H1 (cell line): ENCODE measurements at regions not wholly inside any gene's neighbourhood (a gene's known extent, or its start where the extent isn't known, plus 50 kb on each side); places are given as distances from the start of the nearest gene placed in this dataset.

ENCODE experiments used
- CTCF ChIA-PET: fragments of 300-600 bp; sonication (Branson Sonifier 250); formaldehyde crosslinking; loops from one replicate; lab custom pipeline; 2021; ENCODE audit not compliant: partially characterized antibody; lab: Charles Lee
- POLR2A ChIA-PET: fragments of 300-600 bp; sonication (Branson Sonifier 250); formaldehyde crosslinking; loops from one replicate; lab custom pipeline; 2021; ENCODE audit warnings: inconsistent platforms; ENCODE audit not compliant: partially characterized antibody; lab: Charles Lee
- DNase-seq, 2 experiments: peaks; one replicate each; pipeline versions ENCODE4 v3.0.0 to v3.0.0-alpha.2; 2010 to 2022; ENCODE audit warnings: low spot score in 2 of 2, low read depth in 1 of 2, mixed read lengths in 1 of 2
- FAIRE-seq: peaks from 2 replicates; lab custom pipeline; 2011; peaks lifted over from hg19 to GRCh38; lab: Jason Lieb, UNC
- H2AFZ ChIP-seq: 2 replicates; pipeline ENCODE4 v1.8.1; 2012; ENCODE audit warnings: low read length, inconsistent platforms
- H2AK5ac ChIP-seq: 2 replicates; pipeline ENCODE4 v1.6.1; 2013; ENCODE audit warnings: low read depth, low read length
- H2BK120ac ChIP-seq: replicated peaks from 2 replicates; pipeline ENCODE3; 2013; ENCODE audit warnings: low read depth, low read length, inconsistent platforms
- H2BK12ac ChIP-seq: 2 replicates; pipeline ENCODE4 v1.6.1; 2013; ENCODE audit warnings: low read depth, low read length
- H2BK15ac ChIP-seq: 2 replicates; pipeline ENCODE4 v1.6.1; 2013; ENCODE audit warnings: low read length
- H2BK20ac ChIP-seq: 2 replicates; pipeline ENCODE4 v1.6.1; 2013; ENCODE audit warnings: low read length
- H2BK5ac ChIP-seq: 2 replicates; pipeline ENCODE4 v1.6.1; 2013; ENCODE audit warnings: low read depth, low read length
- H3K14ac ChIP-seq: 2 replicates; pipeline ENCODE4 v1.6.1; 2013; ENCODE audit warnings: inconsistent platforms; ENCODE audit not compliant: insufficient read length
- H3K18ac ChIP-seq: 2 replicates; pipeline ENCODE4 v1.6.1; 2013; ENCODE audit warnings: low read length; ENCODE audit errors: extremely low read depth
- H3K23ac ChIP-seq: 2 replicates; pipeline ENCODE4 v1.6.1; 2013; ENCODE audit warnings: inconsistent platforms; ENCODE audit not compliant: insufficient read length
- H3K23me2 ChIP-seq: 2 replicates; pipeline ENCODE4 v1.6.1; 2013; ENCODE audit warnings: low read depth, low read length
- H3K27ac ChIP-seq: 2 replicates; pipeline ENCODE4 v1.6.1; 2011; ENCODE audit warnings: low read depth, low read length, inconsistent platforms
- H3K27me3 ChIP-seq, 4 experiments: replicated peaks in 1 of 4; 1 replicate in 1 of 4; 2 replicates in 3 of 4; pipeline versions ENCODE4 v1.6.1 to v1.8.1; 2011 to 2013; ENCODE audit warnings: low read length in 3 of 4, mild to moderate bottlenecking in 3 of 4, inconsistent platforms in 2 of 4, mixed read lengths in 2 of 4, moderate library complexity in 1 of 4; ENCODE audit not compliant: control insufficient read depth in 3 of 4, insufficient read depth in 3 of 4; ENCODE audit errors: extremely low read depth in 1 of 4
- H3K36me3 ChIP-seq, 4 experiments: 2 replicates each; pipeline versions ENCODE4 v1.6.1 to v1.8.1; 2011 to 2013; ENCODE audit warnings: mild to moderate bottlenecking in 4 of 4, low read length in 3 of 4, moderate library complexity in 2 of 4, control low read depth in 1 of 4, inconsistent platforms in 1 of 4; ENCODE audit not compliant: insufficient read depth in 4 of 4, control insufficient read depth in 2 of 4
- H3K4ac ChIP-seq: replicated peaks from 2 replicates; pipeline ENCODE3; 2013; ENCODE audit warnings: low read length, low read depth, mixed read lengths, inconsistent platforms; ENCODE audit not compliant: insufficient read length
- H3K4me1 ChIP-seq, 4 experiments: replicated peaks in 1 of 4; 1 replicate in 1 of 4; 2 replicates in 3 of 4; pipeline versions ENCODE4 v1.6.1 to v1.8.1; 2011 to 2013; ENCODE audit warnings: low read length in 3 of 4, inconsistent platforms in 2 of 4, mixed read lengths in 1 of 4; ENCODE audit not compliant: insufficient read depth in 4 of 4, control insufficient read depth in 3 of 4
- H3K4me2 ChIP-seq, 2 experiments: 2 replicates each; pipeline versions ENCODE4 v1.6.1 to v1.8.1; 2011 to 2013; ENCODE audit warnings: low read depth in 2 of 2, low read length in 2 of 2, control low read depth in 1 of 2, inconsistent platforms in 1 of 2, mild to moderate bottlenecking in 1 of 2; ENCODE audit not compliant: insufficient read depth in 1 of 2
- H3K4me3 ChIP-seq, 4 experiments: fragments of 200-600, 300-600 bp in 1 of 4; sonication (generic), shearing (Covaris generic), sonication (Bioruptor Twin) in 1 of 4; 2 replicates each; pipeline versions ENCODE4 v1.5.1 to v1.8.1; 2011 to 2016; ENCODE audit warnings: low read length in 4 of 4, low read depth in 3 of 4, control low read depth in 2 of 4, inconsistent platforms in 2 of 4, mild to moderate bottlenecking in 2 of 4, mixed read lengths in 1 of 4, moderate library complexity in 1 of 4; ENCODE audit not compliant: insufficient read depth in 2 of 4; ENCODE audit errors: extremely low read depth in 1 of 4
- H3K56ac ChIP-seq: replicated peaks from 2 replicates; pipeline ENCODE3; 2013; ENCODE audit warnings: low read depth, mild to moderate bottlenecking, mixed read lengths, low read length, inconsistent platforms; ENCODE audit not compliant: insufficient read length
- H3K79me1 ChIP-seq: 2 replicates; pipeline ENCODE4 v1.6.1; 2013; ENCODE audit warnings: low read depth, low read length, control low read depth
- H3K79me2 ChIP-seq, 2 experiments: 2 replicates each; pipeline versions ENCODE4 v1.6.1 to v1.8.1; 2012 to 2013; ENCODE audit warnings: low read length in 2 of 2, mild to moderate bottlenecking in 2 of 2, inconsistent platforms in 1 of 2; ENCODE audit not compliant: insufficient read depth in 2 of 2, control insufficient read depth in 1 of 2
- H3K9ac ChIP-seq, 4 experiments: replicated peaks in 1 of 4; 1 replicate in 1 of 4; 2 replicates in 3 of 4; pipeline versions ENCODE4 v1.6.1 to v1.8.1; 2011 to 2013; ENCODE audit warnings: low read depth in 3 of 4, low read length in 3 of 4, control low read depth in 2 of 4, mild to moderate bottlenecking in 2 of 4, moderate library complexity in 2 of 4, inconsistent platforms in 1 of 4; ENCODE audit errors: extremely low read depth in 1 of 4
- H3K9me3 ChIP-seq, 2 experiments: 2 replicates each; pipeline versions ENCODE4 v1.6.1 to v1.8.1; 2012 to 2013; ENCODE audit warnings: mild to moderate bottlenecking in 2 of 2, moderate library complexity in 2 of 2, control low read depth in 1 of 2, inconsistent platforms in 1 of 2, low read depth in 1 of 2, low read length in 1 of 2, mixed read lengths in 1 of 2; ENCODE audit not compliant: insufficient read depth in 2 of 2
- H4K20me1 ChIP-seq, 2 experiments: replicated peaks in 1 of 2; 2 replicates each; pipeline versions ENCODE3 to v1.8.1; 2011 to 2013; ENCODE audit warnings: inconsistent platforms in 2 of 2, low read length in 2 of 2, mild to moderate bottlenecking in 1 of 2; ENCODE audit not compliant: insufficient read depth in 2 of 2, control insufficient read depth in 1 of 2
- H4K5ac ChIP-seq: 2 replicates; pipeline ENCODE4 v1.6.1; 2013; ENCODE audit warnings: low read length, low read depth, mixed read lengths, inconsistent platforms; ENCODE audit not compliant: insufficient read length
- H4K8ac ChIP-seq: 2 replicates; pipeline ENCODE4 v1.8.0; 2013; ENCODE audit warnings: mild to moderate bottlenecking, moderate library complexity, low read length, inconsistent platforms; ENCODE audit not compliant: insufficient read depth; ENCODE audit errors: extremely low read depth
- H4K91ac ChIP-seq: replicated peaks from 2 replicates; pipeline ENCODE3; 2013; ENCODE audit warnings: low read length, mixed read lengths, inconsistent platforms; ENCODE audit not compliant: insufficient read length
- HDAC2 ChIP-seq, 2 experiments: fragments of 300-600 bp in 1 of 2; sonication (generic) in 1 of 2; IDR thresholded peaks; 2 replicates each; pipeline ENCODE4 v1.6.1; 2011 to 2012; ENCODE audit warnings: low read depth in 2 of 2, low read length in 2 of 2, mild to moderate bottlenecking in 2 of 2, moderate library complexity in 2 of 2, borderline replicate concordance in 1 of 2, inconsistent platforms in 1 of 2
- JUND ChIP-seq: IDR thresholded peaks from 2 replicates; pipeline ENCODE4 v1.6.1; 2011; ENCODE audit warnings: mild to moderate bottlenecking, improper control_type of control experiment, low read length
- KDM5A ChIP-seq: fragments of 200-600 bp; IDR thresholded peaks from 2 replicates; pipeline ENCODE4 v1.7.1; 2012; ENCODE audit warnings: mild to moderate bottlenecking, low read length, inconsistent platforms, mixed read lengths
- RBBP5 ChIP-seq: IDR thresholded peaks from 2 replicates; pipeline ENCODE4 v1.7.1; 2012; ENCODE audit warnings: low read depth, mild to moderate bottlenecking, inconsistent platforms, low read length, moderate library complexity, borderline replicate concordance
- SP2 ChIP-seq: IDR thresholded peaks from 2 replicates; pipeline ENCODE4 v1.6.1; 2012; ENCODE audit warnings: mild to moderate bottlenecking, low read length, inconsistent platforms
- TAF7 ChIP-seq: optimal IDR thresholded peaks from 2 replicates; pipeline ENCODE3; 2011; ENCODE audit warnings: low read depth, mild to moderate bottlenecking, inconsistent platforms, low read length, moderate library complexity, borderline replicate concordance
- TBP ChIP-seq: IDR thresholded peaks from 2 replicates; pipeline ENCODE4 v1.6.1; 2011; ENCODE audit warnings: low read depth, low read length, improper control_type of control experiment
- TEAD4 ChIP-seq: IDR thresholded peaks from 2 replicates; pipeline ENCODE4 v1.6.1; 2012; ENCODE audit warnings: low read depth, low read length, inconsistent platforms, mixed read lengths
- whole genome bisulfite sequencing, 2 experiments: shearing (Covaris generic) in 1 of 2; methylation state at CpG; one replicate each; pipeline versions ENCODE4 v1.1.6 to v1.1.7; 2013 to 2015; ENCODE audit warnings: low lambda C conversion rate in 2 of 2, mixed read lengths in 2 of 2, inconsistent platforms in 1 of 2, low coverage in 1 of 2, missing lambda C conversion rate in 1 of 2; ENCODE audit not compliant: insufficient replicate concordance in 2 of 2, insufficient coverage in 1 of 2, insufficient read length in 1 of 2; ENCODE audit errors: extremely low coverage in 1 of 2, missing lambda C conversion rate in 1 of 2; 5-methylcytosine and 5-hydroxymethylcytosine counted together

GRCh38 chr6:22838345-22838744 is 269.0 kb downstream of the HDGFL1 start:
- Histone ChIP-seq H3K23me2 (no peaks in the 10 kb centered on the region), H3K27me3 (no peaks in the 10 kb centered on the region), H2BK120ac (no peak overlapping the region), H4K5ac (no peak overlapping the region), H3K14ac (no peak overlapping the region), H2BK20ac (no peak overlapping the region), H3K4ac (no peak overlapping the region), H3K23ac (no peak overlapping the region), H2AFZ (no peak overlapping the region), H3K9me3 (peaks cover 10 to 12% of the 10 kb centered on the region in 2 experiments; a peak in 3 of 4 replicates), H3K4me2 (no peak overlapping the region), H3K4me3 (no peak overlapping the region), H2BK15ac (no peak overlapping the region), H3K79me1 (no peaks in the 10 kb centered on the region), H3K79me2 (no peaks in the 10 kb centered on the region), H4K91ac (no peak overlapping the region), H3K36me3 (no peaks in the 10 kb centered on the region; a peak in 1 of 8 replicates), H3K56ac (no peak overlapping the region), H3K4me1 (no peaks in the 10 kb centered on the region), H3K18ac (no peak overlapping the region), H2BK12ac (no peak overlapping the region), H4K8ac (no peak overlapping the region), H4K20me1 (no peaks in the 10 kb centered on the region), H3K9ac (no peak overlapping the region), H3K27ac (no peak overlapping the region), H2BK5ac (no peak overlapping the region), H2AK5ac (no peak overlapping the region)
- no peak for DNase-seq
- ChIA-PET CTCF (interaction anchor here (0.6 kb wide), 1 partner anchor 11 kb away, joined by 3 read pairs; no protein-coding TSS in a partner anchor), POLR2A (no interaction called here)
- FAIRE-seq, result no peak
- TF ChIP-seq TEAD4, result 0 out of 2 replicates have a peak, but pooled peaks have one; percentile 36
- TF ChIP-seq TBP, result no peak
- no peak for TF ChIP-seq SP2
- TF ChIP-seq TAF7, result no peak
- TF ChIP-seq RBBP5, result no peak
- no peak for TF ChIP-seq KDM5A
- no peak for TF ChIP-seq JUND
- TF ChIP-seq HDAC2 (IDR thresholded peaks at IDR 0.05; ENCODE audit: borderline replicate concordance in 1 of 2, low read depth in 2 of 2, low read length in 2 of 2), result no peak
- 96% methylated on average over 4 of the region's 4 CpGs; no CpG with 5 or more reads in 1 of the 2 experiments for WGBS, 2 experiments
